ENCODE measurements at regions not wholly inside any gene's neighbourhood (a gene's known extent, or its start where the extent isn't known, plus 50 kb on each side); places are given as distances from the start of the nearest gene placed in this dataset.

DNA sequence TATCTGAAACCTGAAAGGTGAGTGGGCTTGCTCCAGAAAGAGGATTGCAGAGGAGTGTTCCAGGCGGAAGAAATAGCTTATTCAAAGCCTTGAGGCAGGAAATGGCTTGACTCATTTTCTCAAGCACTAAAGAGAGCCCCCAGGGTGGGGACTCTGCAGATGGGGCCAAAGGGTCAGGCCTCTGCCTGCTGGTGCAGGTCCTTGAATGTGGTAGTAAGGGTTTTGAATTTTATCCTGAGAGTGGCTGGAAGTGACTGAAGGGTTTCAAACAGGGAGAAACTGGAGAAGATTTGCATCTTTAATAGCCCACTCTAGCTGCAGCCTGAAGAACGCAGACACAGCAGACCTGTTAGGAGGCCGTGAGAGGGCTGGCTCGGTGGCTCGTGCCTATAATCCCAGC lies 144.4 kb downstream of the CCT6B start:
- TF ChIP-seq, protein P1, sequence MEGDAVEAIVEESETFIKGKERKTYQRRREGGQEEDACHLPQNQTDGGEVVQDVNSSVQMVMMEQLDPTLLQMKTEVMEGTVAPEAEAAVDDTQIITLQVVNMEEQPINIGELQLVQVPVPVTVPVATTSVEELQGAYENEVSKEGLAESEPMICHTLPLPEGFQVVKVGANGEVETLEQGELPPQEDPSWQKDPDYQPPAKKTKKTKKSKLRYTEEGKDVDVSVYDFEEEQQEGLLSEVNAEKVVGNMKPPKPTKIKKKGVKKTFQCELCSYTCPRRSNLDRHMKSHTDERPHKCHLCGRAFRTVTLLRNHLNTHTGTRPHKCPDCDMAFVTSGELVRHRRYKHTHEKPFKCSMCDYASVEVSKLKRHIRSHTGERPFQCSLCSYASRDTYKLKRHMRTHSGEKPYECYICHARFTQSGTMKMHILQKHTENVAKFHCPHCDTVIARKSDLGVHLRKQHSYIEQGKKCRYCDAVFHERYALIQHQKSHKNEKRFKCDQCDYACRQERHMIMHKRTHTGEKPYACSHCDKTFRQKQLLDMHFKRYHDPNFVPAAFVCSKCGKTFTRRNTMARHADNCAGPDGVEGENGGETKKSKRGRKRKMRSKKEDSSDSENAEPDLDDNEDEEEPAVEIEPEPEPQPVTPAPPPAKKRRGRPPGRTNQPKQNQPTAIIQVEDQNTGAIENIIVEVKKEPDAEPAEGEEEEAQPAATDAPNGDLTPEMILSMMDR (IDR thresholded peaks at IDR 0.05), result no peak
- H3K27me3 Mint-ChIP-seq (ENCODE audit: low read depth), result peaks cover 5% of the 10 kb centered on the region
- H3K4me1 Mint-ChIP-seq (ENCODE audit: low read depth), result no peaks in the 10 kb centered on the region
- H3K9me3 Mint-ChIP-seq (ENCODE audit: low read depth), result no peaks in the 10 kb centered on the region
- DNase-seq (ENCODE audit: low spot score), result no peak
- H3K27ac Mint-ChIP-seq (ENCODE audit: unreplicated experiment), result no peak overlapping the region
- H3K4me3 Mint-ChIP-seq (ENCODE audit: unreplicated experiment), result no peak overlapping the region
- H3K36me3 Mint-ChIP-seq (ENCODE audit: low read depth), result no peaks in the 10 kb centered on the region

DNA sequence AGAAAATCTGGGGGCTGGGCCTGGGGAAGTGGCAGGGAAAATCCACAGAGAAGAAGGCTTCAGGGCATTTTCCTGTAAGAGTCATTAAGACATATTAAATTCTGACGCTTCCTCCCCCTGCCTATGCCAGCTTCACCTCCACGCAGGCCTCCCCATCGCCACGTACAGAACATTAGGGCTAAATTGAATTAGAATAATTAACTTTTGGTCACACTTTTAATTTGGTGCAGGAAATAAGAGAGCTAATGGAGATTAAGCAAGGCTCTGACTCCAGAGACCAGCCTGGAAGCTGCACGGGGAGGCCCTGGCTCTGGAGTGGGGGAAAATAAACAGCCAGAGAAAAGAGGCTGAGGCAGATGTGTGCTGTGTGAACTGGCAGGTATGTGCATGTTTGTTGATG lies 148.0 kb downstream of the CCT6B start:
- DNase-seq (ENCODE audit: low spot score), result no peak
- TF ChIP-seq, protein P1 (IDR thresholded peaks at IDR 0.05), result no peak
- Mint-ChIP-seq H3K36me3 (ENCODE audit: low read depth) (no peaks in the 10 kb centered on the region), H3K9me3 (ENCODE audit: low read depth) (no peaks in the 10 kb centered on the region), H3K4me1 (ENCODE audit: low read depth) (no peaks in the 10 kb centered on the region), H3K27ac (ENCODE audit: unreplicated experiment) (no peak overlapping the region), H3K4me3 (ENCODE audit: unreplicated experiment) (no peak overlapping the region), H3K27me3 (ENCODE audit: low read depth) (no peaks in the 10 kb centered on the region)

DNA sequence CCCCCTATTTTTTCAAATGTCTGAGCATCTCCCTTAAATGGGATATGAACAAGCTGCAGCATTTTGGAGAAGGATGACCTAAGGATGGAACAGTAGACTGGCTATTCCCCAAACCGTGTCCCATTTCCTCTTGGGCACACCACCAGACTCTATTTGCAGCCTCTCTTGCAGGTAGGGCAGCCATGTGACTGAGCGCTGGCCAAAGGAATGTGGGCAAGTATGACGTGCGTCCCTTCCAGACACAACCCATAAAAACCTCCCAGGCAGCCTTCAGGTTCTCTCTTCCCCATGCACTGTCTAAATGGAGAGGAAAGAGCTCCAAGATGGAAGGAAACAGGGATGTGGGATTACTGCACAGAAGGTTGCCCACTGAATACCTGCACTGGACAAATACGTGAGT lies 149.7 kb downstream of the CCT6B start:
- Mint-ChIP-seq H3K27me3 (ENCODE audit: low read depth) (no peaks in the 10 kb centered on the region), H3K9me3 (ENCODE audit: low read depth) (no peaks in the 10 kb centered on the region), H3K4me3 (ENCODE audit: unreplicated experiment) (no peak overlapping the region), H3K4me1 (ENCODE audit: low read depth) (no peaks in the 10 kb centered on the region), H3K36me3 (ENCODE audit: low read depth) (no peaks in the 10 kb centered on the region), H3K27ac (ENCODE audit: unreplicated experiment) (no peak overlapping the region)
- TF ChIP-seq, protein P1 (IDR thresholded peaks at IDR 0.05), result no peak
- DNase-seq (ENCODE audit: low spot score), result no peak

DNA sequence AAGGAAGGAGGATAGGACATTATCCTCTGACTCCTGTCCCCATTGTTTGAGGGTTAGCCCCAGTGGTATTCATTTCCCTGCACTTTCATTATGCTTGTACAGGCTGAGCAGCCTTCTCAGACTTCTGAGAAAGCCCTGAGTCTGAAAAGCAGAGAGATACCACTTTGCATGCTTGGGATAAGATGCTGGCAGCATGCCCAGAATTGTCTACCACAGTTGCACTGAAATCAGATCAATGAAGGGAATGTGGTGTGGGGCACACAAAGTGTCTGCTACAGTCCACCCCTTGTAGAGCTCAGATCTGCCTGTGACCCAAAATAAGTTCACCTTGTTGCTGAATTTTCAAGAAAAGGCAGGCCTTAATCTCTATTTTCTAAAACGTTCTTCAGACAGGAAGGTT lies 160.6 kb downstream of the CCT6B start:
- H3K36me3 Mint-ChIP-seq (ENCODE audit: low read depth), result no peaks in the 10 kb centered on the region
- no peaks in the 10 kb centered on the region for H3K27me3 Mint-ChIP-seq (ENCODE audit: low read depth)
- peaks cover 15% of the 10 kb centered on the region for H3K9me3 Mint-ChIP-seq (ENCODE audit: low read depth)
- no peak for DNase-seq (ENCODE audit: low spot score)
- TF ChIP-seq, protein P1 (IDR thresholded peaks at IDR 0.05), result no peak
- no peak overlapping the region for H3K27ac Mint-ChIP-seq (ENCODE audit: unreplicated experiment)
- H3K4me1 Mint-ChIP-seq (ENCODE audit: low read depth), result no peaks in the 10 kb centered on the region
- H3K4me3 Mint-ChIP-seq (ENCODE audit: unreplicated experiment), result no peak overlapping the region

DNA sequence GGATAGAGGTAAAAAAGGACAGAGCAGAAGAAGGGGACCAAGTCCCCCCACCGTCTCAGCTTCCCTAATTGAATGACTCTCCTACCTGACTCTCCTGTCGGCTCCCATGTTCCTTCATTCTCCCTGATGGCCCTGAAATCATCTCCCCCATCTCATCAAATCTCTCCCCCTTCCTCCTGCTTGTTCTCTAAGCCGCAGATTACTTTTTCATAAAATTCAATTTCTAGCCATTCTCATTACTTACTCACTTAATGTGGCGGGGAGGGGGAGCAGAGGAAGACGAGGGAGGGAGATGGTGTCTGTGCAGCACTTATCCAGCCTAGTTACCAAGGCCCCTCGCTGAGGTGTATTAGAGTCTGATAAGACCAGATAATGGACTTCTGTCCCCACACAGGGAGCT lies 161.5 kb downstream of the CCT6B start:
- DNase-seq (ENCODE audit: low spot score), result no peak
- Mint-ChIP-seq H3K27me3 (ENCODE audit: low read depth) (no peaks in the 10 kb centered on the region), H3K27ac (ENCODE audit: unreplicated experiment) (no peak overlapping the region), H3K4me1 (ENCODE audit: low read depth) (no peaks in the 10 kb centered on the region), H3K9me3 (ENCODE audit: low read depth) (peaks cover 15% of the 10 kb centered on the region), H3K4me3 (ENCODE audit: unreplicated experiment) (no peak overlapping the region), H3K36me3 (ENCODE audit: low read depth) (no peaks in the 10 kb centered on the region)
- TF ChIP-seq, protein P1 (IDR thresholded peaks at IDR 0.05), result no peak
